Karpas-422 (cell line): ENCODE measurements at regions not wholly inside any gene's neighbourhood (a gene's known extent, or its start where the extent isn't known, plus 50 kb on each side); places are given as distances from the start of the nearest gene placed in this dataset.
A peak's percentile ranks its signal among the peaks of the same experiment; 100 is the strongest.

Experiments used
- DNase-seq: peaks from one replicate; pipeline ENCODE4 v3.0.0-alpha.2; 2015
- H2AFZ ChIP-seq: fragments of 200-600 bp; sonication (generic); 2 replicates; pipeline ENCODE4 v1.6.1; 2014; ENCODE audit warnings: antibody characterized with exemption, low read length, mixed read lengths
- H3K27ac ChIP-seq: fragments of 200-600 bp; sonication (generic); 2 replicates; pipeline ENCODE4 v1.5.1; 2014; ENCODE audit warnings: mild to moderate bottlenecking, low read length, moderate library complexity
- H3K27me3 ChIP-seq: fragments of 200-600 bp; sonication (generic); 2 replicates; pipeline ENCODE4 v1.6.1; 2014; ENCODE audit warnings: low read length, mixed read lengths
- H3K36me3 ChIP-seq: fragments of 200-600 bp; sonication (generic); 2 replicates; pipeline ENCODE4 v1.6.1; 2014; ENCODE audit warnings: low read length, mixed read lengths; ENCODE audit not compliant: insufficient read depth
- H3K4me1 ChIP-seq: fragments of 200-600 bp; sonication (generic); 2 replicates; pipeline ENCODE4 v1.6.1; 2014; ENCODE audit warnings: mild to moderate bottlenecking, low read length, mixed read lengths
- H3K4me2 ChIP-seq: fragments of 200-600 bp; sonication (generic); 2 replicates; pipeline ENCODE4 v1.6.1; 2014; ENCODE audit warnings: low read length, low read depth, mild to moderate bottlenecking; ENCODE audit not compliant: poor library complexity, severe bottlenecking
- H3K4me3 ChIP-seq: fragments of 200-600 bp; sonication (generic); 2 replicates; pipeline ENCODE4 v1.5.1; 2014; ENCODE audit warnings: mild to moderate bottlenecking, antibody characterized with exemption, low read length, mixed read lengths
- H3K79me2 ChIP-seq: fragments of 200-600 bp; sonication (generic); 2 replicates; pipeline ENCODE4 v1.6.1; 2014; ENCODE audit warnings: mild to moderate bottlenecking, low read length, mixed read lengths
- H3K9ac ChIP-seq: fragments of 200-600 bp; sonication (generic); 2 replicates; pipeline ENCODE4 v1.6.0; 2014; ENCODE audit warnings: low read length
- H3K9me2 ChIP-seq: fragments of 200-600 bp; sonication (generic), shearing (Covaris generic); replicated peaks from 2 replicates; pipeline ENCODE4 v1.6.0; 2014; ENCODE audit warnings: mild to moderate bottlenecking, low read length, moderate library complexity; ENCODE audit not compliant: insufficient read depth
- H3K9me3 ChIP-seq: fragments of 300-700, 200-600 bp; sonication (generic); 2 replicates; pipeline ENCODE4 v1.6.1; 2014; ENCODE audit warnings: low read length, mixed read lengths
- H4K20me1 ChIP-seq: fragments of 200-600 bp; sonication (generic); 2 replicates; pipeline ENCODE4 v1.6.1; 2014; ENCODE audit warnings: mild to moderate bottlenecking, antibody characterized with exemption, low read length, low read depth; ENCODE audit not compliant: insufficient read depth

- H3K4me3 ChIP-seq: no peak overlapping the region
- no peaks in the 10 kb centered on the region for H3K9me3 ChIP-seq
- H4K20me1 ChIP-seq: no peaks in the 10 kb centered on the region
- DNase-seq: no peak
- H3K27me3 ChIP-seq: no peaks in the 10 kb centered on the region
- H3K4me1 ChIP-seq: no peaks in the 10 kb centered on the region
- H3K9ac ChIP-seq: no peak overlapping the region
- H3K36me3 ChIP-seq: no peaks in the 10 kb centered on the region
- H3K79me2 ChIP-seq: no peaks in the 10 kb centered on the region
- no peak overlapping the region for H3K4me2 ChIP-seq
- no peak overlapping the region for H2AFZ ChIP-seq
- H3K27ac ChIP-seq: no peak overlapping the region
- H3K9me2 ChIP-seq: no peaks in the 10 kb centered on the region
Observed at GRCh38 chr18:77807650-77808049, 558.0 kb downstream of the GALR1 start.

- H4K20me1 ChIP-seq: no peaks in the 10 kb centered on the region
- H3K27ac ChIP-seq: no peak overlapping the region
- DNase-seq: no peak
- H3K9me3 ChIP-seq: no peaks in the 10 kb centered on the region
- H3K9ac ChIP-seq: no peak overlapping the region
- H3K4me3 ChIP-seq: no peak overlapping the region
- H3K36me3 ChIP-seq: no peaks in the 10 kb centered on the region
- H3K9me2 ChIP-seq: no peaks in the 10 kb centered on the region
- H3K79me2 ChIP-seq: no peaks in the 10 kb centered on the region
- H2AFZ ChIP-seq: no peak overlapping the region
- H3K4me2 ChIP-seq: no peak overlapping the region
- H3K27me3 ChIP-seq: no peaks in the 10 kb centered on the region
- no peaks in the 10 kb centered on the region; the same call in 1 of the 2 replicates for H3K4me1 ChIP-seq
Observed at GRCh38 chr18:77811503-77811902, 561.9 kb downstream of the GALR1 start.

GRCh38 chr18:77815666-77816338 lies 566.2 kb downstream of the GALR1 start:
- DNase-seq: peak; percentile 44
- no peaks in the 10 kb centered on the region for H4K20me1 ChIP-seq
- no peaks in the 10 kb centered on the region for H3K9me3 ChIP-seq
- H3K9me2 ChIP-seq: no peaks in the 10 kb centered on the region
- no peak overlapping the region for H3K27ac ChIP-seq
- H3K79me2 ChIP-seq: no peaks in the 10 kb centered on the region
- H3K9ac ChIP-seq: no peak overlapping the region
- no peak overlapping the region for H2AFZ ChIP-seq
- H3K36me3 ChIP-seq: no peaks in the 10 kb centered on the region
- no peaks in the 10 kb centered on the region; the same call in 1 of the 2 replicates for H3K4me1 ChIP-seq
- no peak overlapping the region for H3K4me2 ChIP-seq
- H3K4me3 ChIP-seq: no peak overlapping the region
- no peaks in the 10 kb centered on the region for H3K27me3 ChIP-seq

- H3K4me3 ChIP-seq: no peak overlapping the region
- H3K4me1 ChIP-seq: no peaks in the 10 kb centered on the region; the same call in 1 of the 2 replicates
- no peaks in the 10 kb centered on the region for H3K79me2 ChIP-seq
- H3K4me2 ChIP-seq: no peak overlapping the region
- no peaks in the 10 kb centered on the region for H3K36me3 ChIP-seq
- no peak overlapping the region for H2AFZ ChIP-seq
- H4K20me1 ChIP-seq: no peaks in the 10 kb centered on the region
- no peaks in the 10 kb centered on the region for H3K9me3 ChIP-seq
- H3K9ac ChIP-seq: no peak overlapping the region
- H3K27ac ChIP-seq: no peak overlapping the region
- no peaks in the 10 kb centered on the region for H3K9me2 ChIP-seq
- no peak for DNase-seq
- H3K27me3 ChIP-seq: no peaks in the 10 kb centered on the region
Observed at GRCh38 chr18:77818328-77818727, 568.7 kb downstream of the GALR1 start.

GRCh38 chr18:77820472-77820871 lies 570.8 kb downstream of the GALR1 start:
- Histone ChIP-seq H3K27ac (no peak overlapping the region), H2AFZ (no peak overlapping the region), H3K9me3 (no peaks in the 10 kb centered on the region), H3K4me3 (no peak overlapping the region), H3K4me1 (no peaks in the 10 kb centered on the region; the same call in 1 of the 2 replicates), H3K27me3 (no peaks in the 10 kb centered on the region), H3K9me2 (no peaks in the 10 kb centered on the region), H3K79me2 (no peaks in the 10 kb centered on the region), H4K20me1 (no peaks in the 10 kb centered on the region), H3K9ac (no peak overlapping the region), H3K4me2 (no peak overlapping the region), H3K36me3 (no peaks in the 10 kb centered on the region)
- no peak for DNase-seq

DNA sequence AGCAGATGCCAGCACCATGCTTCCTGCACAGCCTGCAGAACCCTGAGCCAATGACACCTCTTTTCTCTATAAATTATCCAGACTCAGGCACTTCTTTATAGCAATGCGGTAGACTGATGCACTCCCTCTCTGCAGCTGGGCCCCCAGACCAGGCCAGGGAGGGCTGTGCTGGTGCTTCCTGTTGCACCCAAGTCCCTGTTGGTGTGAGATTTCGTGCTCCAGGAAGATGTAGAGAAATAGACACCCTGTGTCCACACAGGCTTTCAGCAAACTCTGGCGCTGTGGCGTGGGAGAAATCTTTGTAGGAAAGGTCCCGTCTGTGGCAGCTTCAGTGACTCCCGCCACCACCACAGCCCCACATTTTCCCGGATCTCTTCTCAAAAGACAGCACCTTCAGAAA lies 572.2 kb downstream of the GALR1 start:
- no peak overlapping the region for H3K27ac ChIP-seq
- H3K9ac ChIP-seq: no peak overlapping the region
- no peak for DNase-seq
- H3K79me2 ChIP-seq: no peaks in the 10 kb centered on the region
- no peak overlapping the region for H2AFZ ChIP-seq
- H3K36me3 ChIP-seq: no peaks in the 10 kb centered on the region
- no peak overlapping the region for H3K4me2 ChIP-seq
- no peaks in the 10 kb centered on the region for H3K27me3 ChIP-seq
- no peaks in the 10 kb centered on the region for H3K9me3 ChIP-seq
- no peak overlapping the region for H3K4me3 ChIP-seq
- H3K9me2 ChIP-seq: no peaks in the 10 kb centered on the region
- no peaks in the 10 kb centered on the region for H3K4me1 ChIP-seq
- no peaks in the 10 kb centered on the region for H4K20me1 ChIP-seq

DNA sequence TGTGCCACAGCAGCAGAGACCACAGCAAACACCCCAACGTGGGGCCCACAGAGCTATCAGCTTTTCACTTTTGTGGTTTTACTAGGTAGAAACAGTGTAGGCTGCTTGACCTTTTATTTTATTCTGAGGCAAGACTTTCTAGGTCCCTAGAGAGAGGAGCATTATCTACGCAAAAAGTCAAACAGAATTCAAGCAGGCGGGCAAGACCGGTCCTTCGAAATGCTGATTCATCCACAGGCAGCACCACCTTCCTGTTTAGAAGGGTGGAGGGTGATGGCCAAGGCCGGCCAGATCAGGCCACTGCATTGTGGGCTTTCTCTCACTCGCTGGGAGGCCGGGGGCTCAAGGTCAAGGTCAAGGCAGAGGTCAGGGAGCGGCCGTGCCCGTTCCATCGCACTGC lies 573.0 kb downstream of the GALR1 start:
- Histone ChIP-seq H3K79me2 (no peaks in the 10 kb centered on the region), H3K9me3 (no peaks in the 10 kb centered on the region), H3K36me3 (no peaks in the 10 kb centered on the region), H3K4me2 (no peak overlapping the region), H3K4me1 (no peaks in the 10 kb centered on the region), H3K27me3 (no peaks in the 10 kb centered on the region), H3K9ac (no peak overlapping the region), H3K27ac (no peak overlapping the region), H4K20me1 (no peaks in the 10 kb centered on the region), H3K9me2 (no peaks in the 10 kb centered on the region), H2AFZ (no peak overlapping the region), H3K4me3 (no peak overlapping the region)
- no peak for DNase-seq

DNA sequence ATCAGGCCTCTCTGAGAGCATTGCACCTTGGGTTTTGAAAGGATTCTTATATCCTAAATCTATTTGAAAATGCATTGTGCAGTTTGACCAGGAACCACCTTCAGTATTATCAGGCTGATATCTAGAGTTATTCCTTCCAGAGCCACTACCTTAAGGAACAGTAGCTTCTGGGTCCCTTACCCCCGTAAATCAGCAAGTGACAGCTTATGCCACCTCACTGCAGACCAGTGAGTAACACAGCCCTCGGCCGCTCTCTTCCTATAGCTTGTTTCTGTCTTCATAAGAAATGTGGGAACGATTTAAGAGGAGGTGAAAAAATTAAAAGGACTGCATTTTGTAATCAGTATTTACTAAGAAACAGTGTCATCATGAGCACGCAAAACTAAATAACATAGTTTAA lies 584.2 kb downstream of the GALR1 start:
- no peaks in the 10 kb centered on the region for H3K4me1 ChIP-seq
- no peaks in the 10 kb centered on the region for H3K9me2 ChIP-seq
- H3K27me3 ChIP-seq: no peaks in the 10 kb centered on the region
- no peaks in the 10 kb centered on the region for H3K9me3 ChIP-seq
- no peak for DNase-seq
- H3K9ac ChIP-seq: no peak overlapping the region
- H3K4me2 ChIP-seq: no peak overlapping the region
- H3K4me3 ChIP-seq: no peak overlapping the region
- no peak overlapping the region for H2AFZ ChIP-seq
- no peak overlapping the region for H3K27ac ChIP-seq
- H3K79me2 ChIP-seq: no peaks in the 10 kb centered on the region
- no peaks in the 10 kb centered on the region for H4K20me1 ChIP-seq
- H3K36me3 ChIP-seq: no peaks in the 10 kb centered on the region
